NCI-H82 treated with DMSO at 0.1 percent for 48 hours (cell line): ENCODE measurements at regions not wholly inside any gene's neighbourhood (a gene's known extent, or its start where the extent isn't known, plus 50 kb on each side); places are given as distances from the start of the nearest gene placed in this dataset.
"Not testable (repeated sequence)": the region's sequence is repeated elsewhere in the genome, so short reads cannot be mapped to it uniquely, and the experiment has no call there.

Experiments used
- DNase-seq: peaks from one replicate; lab custom pipeline; 2025; ENCODE audit not compliant: unreplicated experiment; lab: John Stamatoyannopoulos, UW

GRCh38 chr5:124621279-124621678 is 125.2 kb downstream of the ZNF608 start:
- no peak for DNase-seq

DNA sequence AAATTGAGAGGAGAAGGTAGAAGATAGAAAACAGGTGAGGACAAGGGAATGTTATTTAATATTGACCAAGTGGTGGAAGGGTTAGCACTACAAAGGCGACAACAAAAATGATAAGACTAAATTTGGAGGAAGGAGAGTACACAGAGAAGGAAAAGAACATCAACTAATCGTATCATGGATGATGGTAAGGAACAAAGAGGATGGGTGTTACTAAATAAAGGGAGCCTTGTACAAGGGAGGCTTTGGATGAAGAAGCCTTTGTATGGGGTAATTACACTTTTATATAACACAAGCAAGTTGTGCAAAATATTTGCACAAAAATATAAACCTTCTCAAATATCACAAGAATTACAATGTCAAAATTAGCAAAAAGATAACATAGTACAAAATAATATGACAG is 125.7 kb downstream of the ZNF608 start:
- DNase-seq, result no peak

- no peak for DNase-seq
Observed at GRCh38 chr5:124619121-124619520, 127.3 kb downstream of the ZNF608 start.

- no peak for DNase-seq
Observed at GRCh38 chr5:124617787-124618186, 128.7 kb downstream of the ZNF608 start.

GRCh38 chr5:124614836-124615385 is 131.5 kb downstream of the ZNF608 start:
- no peak for DNase-seq

DNA sequence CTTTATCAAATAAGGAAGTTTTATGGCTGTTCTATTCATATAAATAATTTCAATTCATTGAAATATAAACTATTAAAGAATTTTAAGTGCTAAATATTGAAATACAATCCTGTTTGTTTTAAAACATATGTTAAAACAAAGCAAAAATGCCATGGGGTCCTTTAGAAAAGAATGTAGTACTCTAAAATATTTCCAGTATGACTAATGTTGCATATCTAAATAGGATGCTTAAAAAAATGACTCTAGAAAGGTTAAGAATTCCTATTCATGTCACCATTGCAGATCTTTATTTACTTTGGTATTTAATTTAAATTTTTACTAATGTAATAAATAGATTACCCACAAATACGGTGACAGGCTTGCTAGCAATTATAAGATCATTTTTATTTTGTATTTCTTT is 132.3 kb downstream of the ZNF608 start:
- no peak for DNase-seq

GRCh38 chr5:124613273-124613953 is 133.0 kb downstream of the ZNF608 start:
- no peak for DNase-seq

- no peak for DNase-seq
Observed at GRCh38 chr5:124612023-124612422, 134.4 kb downstream of the ZNF608 start.

- not testable (repeated sequence) for DNase-seq
Observed at GRCh38 chr5:124611262-124611661, 135.2 kb downstream of the ZNF608 start.

GRCh38 chr5:124609685-124610084 is 136.8 kb downstream of the ZNF608 start:
- DNase-seq, result not testable (repeated sequence)

GRCh38 chr5:124606543-124606942 is 139.9 kb downstream of the ZNF608 start:
- no peak for DNase-seq

- no peak for DNase-seq
Observed at GRCh38 chr5:124606093-124606492, 140.3 kb downstream of the ZNF608 start.

GRCh38 chr5:124605541-124605940 is 140.9 kb downstream of the ZNF608 start:
- no peak for DNase-seq

GRCh38 chr5:124604419-124604818 is 142.0 kb downstream of the ZNF608 start:
- DNase-seq, result no peak

- DNase-seq, result peak; percentile 83
Observed at GRCh38 chr5:124602925-124603650, 143.4 kb downstream of the ZNF608 start.

DNA sequence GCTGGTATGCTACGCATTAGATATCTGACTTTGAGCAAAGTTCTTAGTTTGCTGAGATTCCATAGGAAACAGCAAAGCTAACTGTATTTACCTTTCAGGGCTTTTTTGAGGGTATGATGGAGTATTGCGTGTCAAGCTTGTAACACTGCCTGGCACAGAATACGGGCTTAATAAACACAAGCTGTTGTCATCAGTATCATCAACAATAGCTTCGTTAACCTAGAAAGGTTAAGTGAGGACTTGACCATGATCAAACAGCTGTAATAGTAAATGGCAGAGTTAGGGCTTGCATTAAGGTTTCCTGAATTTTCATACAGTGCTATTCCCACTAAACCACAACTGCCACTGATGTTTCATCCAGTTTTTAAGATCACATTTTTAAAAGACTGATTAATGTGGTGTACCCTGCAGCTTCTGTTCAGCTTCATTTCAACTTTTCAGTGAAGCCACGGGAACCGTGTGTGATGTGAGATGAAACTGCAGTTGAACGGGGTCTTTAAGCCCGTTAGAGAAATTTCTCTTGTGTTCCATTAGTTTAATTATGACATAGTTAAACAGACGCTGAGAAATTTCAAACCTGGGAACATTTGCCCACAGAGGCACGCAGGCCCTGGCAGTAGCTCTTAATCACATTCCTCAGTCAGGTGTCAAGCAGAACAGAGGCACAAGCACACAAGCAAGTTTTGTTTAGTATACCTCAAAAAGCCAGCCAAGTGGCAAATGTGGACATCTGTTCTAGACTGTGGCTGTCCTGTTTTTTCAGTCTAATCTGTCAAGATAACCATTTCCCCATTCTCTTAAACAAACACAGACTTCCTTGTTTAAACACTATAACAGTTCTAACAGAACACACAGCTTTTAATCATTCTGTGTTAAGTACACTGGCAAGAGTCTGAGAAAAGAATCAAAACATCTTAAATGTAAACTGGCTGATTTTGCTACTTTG is 147.1 kb downstream of the ZNF608 start:
- no peak for DNase-seq

DNA sequence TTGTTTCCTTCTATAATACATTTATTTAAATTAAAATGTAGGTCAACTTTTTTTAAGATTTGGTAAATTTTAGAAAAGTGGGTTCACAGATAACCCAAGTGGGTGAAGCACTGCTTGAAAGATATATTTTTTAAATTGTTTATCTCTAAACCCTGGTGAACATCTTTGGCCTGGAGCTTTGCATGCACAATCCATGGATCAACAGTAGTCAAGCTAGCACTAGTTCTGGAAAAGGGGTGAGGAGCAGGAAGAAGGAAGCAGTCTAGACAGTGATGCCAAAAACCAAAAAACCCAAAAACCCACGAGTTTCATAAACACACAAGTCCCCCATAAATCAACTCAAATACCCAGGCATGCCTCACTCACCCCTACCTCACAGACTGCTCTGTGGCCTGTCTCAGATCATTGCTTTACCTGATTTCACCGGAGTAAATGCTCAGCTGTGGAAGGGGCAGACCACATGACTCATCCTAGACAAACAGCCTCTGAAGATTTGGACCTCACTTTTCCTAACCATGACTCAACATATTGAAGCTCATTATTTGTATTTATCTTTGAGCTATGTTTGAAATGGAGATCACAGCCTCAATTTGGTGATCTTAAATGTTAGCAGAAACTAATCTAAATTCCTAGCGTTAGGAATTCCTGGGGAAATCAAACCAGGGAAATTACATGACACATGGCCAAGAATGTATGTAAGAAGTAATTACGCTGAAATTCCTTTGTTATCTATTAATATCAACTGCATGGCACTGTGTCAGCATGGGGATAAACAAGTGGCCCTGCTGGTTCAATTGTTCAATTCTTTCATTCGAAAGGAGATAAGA is 149.6 kb downstream of the ZNF608 start:
- DNase-seq, result no peak

- no peak for DNase-seq
Observed at GRCh38 chr5:124593952-124594351, 152.5 kb downstream of the ZNF608 start.

DNA sequence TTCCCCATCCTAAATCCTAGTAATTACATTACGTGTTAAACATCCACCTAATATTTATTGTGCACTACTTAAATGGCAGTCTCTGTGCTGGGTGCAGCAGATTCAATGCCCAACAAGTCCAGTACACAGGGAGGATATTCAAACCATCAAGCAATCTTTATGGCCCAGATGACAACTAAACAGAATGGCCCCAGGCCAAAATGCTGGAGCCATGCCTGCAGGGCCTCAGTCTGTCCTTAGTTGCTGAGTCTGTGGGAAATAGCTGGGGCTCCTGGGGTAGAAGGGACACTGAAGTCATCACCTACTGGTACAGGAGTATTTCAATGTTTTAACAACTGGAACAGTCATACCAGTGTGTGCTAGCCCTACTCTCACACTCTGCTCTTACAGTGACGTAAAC is 153.5 kb downstream of the ZNF608 start:
- no peak for DNase-seq

DNA sequence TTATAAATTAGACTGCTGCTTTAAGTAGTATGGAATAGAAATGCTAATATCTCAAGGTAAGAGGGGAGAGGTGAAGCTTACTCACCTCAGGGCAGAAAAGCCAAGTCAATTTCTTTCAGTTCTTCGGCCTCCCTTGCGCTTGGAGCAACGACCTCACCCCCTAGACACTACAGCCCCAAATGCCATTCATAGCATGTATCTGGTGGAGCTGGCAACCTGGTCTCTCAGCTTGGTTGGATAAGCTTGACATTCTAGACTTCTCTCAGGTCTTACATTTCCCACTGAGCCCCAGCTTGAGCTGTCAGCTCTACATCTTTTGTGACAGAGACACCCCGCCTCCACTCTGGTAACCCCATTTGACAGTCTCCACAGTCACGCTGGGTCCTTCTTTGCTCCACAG is 154.9 kb downstream of the ZNF608 start:
- DNase-seq, result no peak
